Heart left ventricle (tissue), 13 donors: ENCODE measurements at regions not wholly inside any gene's neighbourhood (a gene's known extent, or its start where the extent isn't known, plus 50 kb on each side); places are given as distances from the start of the nearest gene placed in this dataset.

Source experiments
- POLR2A ChIP-seq, 2 donors: fragments of 450-650 bp; IDR thresholded peaks; one replicate each; pipeline ENCODE4 v1.6.1; 2017; ENCODE audit warnings: antibody characterized with exemption in 2 of 2, mild to moderate bottlenecking in 2 of 2, moderate library complexity in 2 of 2
- TF ChIP-seq, protein P1 (sequence below), 12 donors: fragments of 200-600 bp; sonication (generic) in 4 of 12; IDR thresholded peaks; one replicate each; pipeline versions ENCODE4 v1.5.0 to v1.8.0; 2018 to 2022; ENCODE audit warnings: antibody characterized with exemption in 12 of 12, mild to moderate bottlenecking in 5 of 12
- donor health status: ischemic (EF 13 %, LVEDD 7.1; RV severe dilation, severe dysfunction).
- donor health status: DM: no; HTN: yes; CAD: no.
- donor health status: DM: no; HTN: no; CAD: no.
- donor health status: ischemic (EF 25% LVEDD 6.9; RV normal size, moderate dysfunction).
- donor health status: ischemic (EF 25% LVEDD 5.7; RV mildly dilated, moderate dysfunction).
- donor health status: ischemic (EF 35%, LVEDD 5.7; RV mildly dilated, moderate dysfunction).
- donor health status: nonischemic (EF 11% LVEDD 7.7; RV severe dilation, severe dysfunction).
- donor health status: DM: yes; HTN: yes; CAD: no.
- donor health status: PGD.
- donor health status: ischemic (EF 29% LVEDD 5.4; RV normal size, mild dysfunction).
- donor health status: nonischemic (EF 23%, LVEDD 6.1; RV moderate dilation, normal function).

DNA sequence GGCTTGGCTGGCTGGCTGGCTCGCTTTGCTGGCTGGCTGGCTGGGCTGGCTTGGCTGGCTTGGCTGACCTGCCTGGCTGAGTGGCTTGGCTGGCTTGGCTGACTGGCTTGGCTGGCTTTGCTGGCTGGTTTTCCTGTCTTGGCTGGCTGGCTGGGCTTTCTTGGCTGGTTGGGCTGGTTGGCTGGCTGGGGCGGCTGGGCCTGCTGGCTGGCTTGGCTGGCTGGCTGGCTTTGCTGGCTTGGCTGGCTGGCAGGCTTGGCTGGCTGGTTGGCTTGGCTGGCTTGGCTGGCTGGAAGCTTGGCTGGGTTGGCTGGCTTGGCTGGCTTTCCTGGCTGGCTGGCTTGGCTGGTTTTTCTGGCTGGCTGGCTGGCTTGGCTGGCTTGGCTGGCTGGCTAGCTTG is 435.6 kb downstream of the GOLGA6L6 start:
- TF ChIP-seq, protein P1, sequence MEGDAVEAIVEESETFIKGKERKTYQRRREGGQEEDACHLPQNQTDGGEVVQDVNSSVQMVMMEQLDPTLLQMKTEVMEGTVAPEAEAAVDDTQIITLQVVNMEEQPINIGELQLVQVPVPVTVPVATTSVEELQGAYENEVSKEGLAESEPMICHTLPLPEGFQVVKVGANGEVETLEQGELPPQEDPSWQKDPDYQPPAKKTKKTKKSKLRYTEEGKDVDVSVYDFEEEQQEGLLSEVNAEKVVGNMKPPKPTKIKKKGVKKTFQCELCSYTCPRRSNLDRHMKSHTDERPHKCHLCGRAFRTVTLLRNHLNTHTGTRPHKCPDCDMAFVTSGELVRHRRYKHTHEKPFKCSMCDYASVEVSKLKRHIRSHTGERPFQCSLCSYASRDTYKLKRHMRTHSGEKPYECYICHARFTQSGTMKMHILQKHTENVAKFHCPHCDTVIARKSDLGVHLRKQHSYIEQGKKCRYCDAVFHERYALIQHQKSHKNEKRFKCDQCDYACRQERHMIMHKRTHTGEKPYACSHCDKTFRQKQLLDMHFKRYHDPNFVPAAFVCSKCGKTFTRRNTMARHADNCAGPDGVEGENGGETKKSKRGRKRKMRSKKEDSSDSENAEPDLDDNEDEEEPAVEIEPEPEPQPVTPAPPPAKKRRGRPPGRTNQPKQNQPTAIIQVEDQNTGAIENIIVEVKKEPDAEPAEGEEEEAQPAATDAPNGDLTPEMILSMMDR (IDR thresholded peaks at IDR 0.05), result no peak
- no peak for TF ChIP-seq POLR2A (IDR thresholded peaks at IDR 0.05)
